Suprapubic skin (tissue), 4 donors: ENCODE measurements at regions not wholly inside any gene's neighbourhood (a gene's known extent, or its start where the extent isn't known, plus 50 kb on each side); places are given as distances from the start of the nearest gene placed in this dataset.

Experiments used
- DNase-seq, 2 donors: peaks; one replicate each; pipeline ENCODE4 v3.0.0-alpha.2; 2019; ENCODE audit warnings: low spot score in 2 of 2
- H3K27ac ChIP-seq: fragments of 200-600 bp; sonication (generic); one replicate; pipeline ENCODE4 v1.5.1; 2019
- H3K27me3 ChIP-seq: fragments of 200-600 bp; sonication (generic); one replicate; pipeline ENCODE4 v1.5.1; 2019
- H3K36me3 ChIP-seq: fragments of 200-600 bp; sonication (generic); one replicate; pipeline ENCODE4 v1.5.1; 2019
- H3K4me1 ChIP-seq: fragments of 200-600 bp; sonication (generic); one replicate; pipeline ENCODE4 v1.5.1; 2019
- H3K4me3 ChIP-seq: fragments of 200-600 bp; sonication (generic); one replicate; pipeline ENCODE4 v1.5.1; 2019; ENCODE audit warnings: mild to moderate bottlenecking
- H3K9me3 ChIP-seq: fragments of 200-600 bp; sonication (generic); one replicate; pipeline ENCODE4 v1.5.1; 2019
- CTCF ChIP-seq, 2 donors: fragments of 200-600 bp in 1 of 2; fragments of 450-650 bp in 1 of 2; sonication (generic) in 1 of 2; IDR thresholded peaks; one replicate each; pipeline ENCODE4 v1.5.1; 2016 to 2019; ENCODE audit warnings: antibody characterized with exemption in 2 of 2, mild to moderate bottlenecking in 1 of 2, moderate library complexity in 1 of 2
- EP300 ChIP-seq: sonication (generic); formaldehyde crosslinking; IDR thresholded peaks from one replicate; pipeline ENCODE4 v1.6.1; 2017; ENCODE audit warnings: antibody characterized with exemption
- POLR2A ChIP-seq, 2 donors: fragments of 450-650 bp; IDR thresholded peaks; one replicate each; pipeline ENCODE4 v1.6.1; 2017; ENCODE audit warnings: antibody characterized with exemption in 2 of 2, mild to moderate bottlenecking in 2 of 2, moderate library complexity in 2 of 2
- POLR2AphosphoS5 ChIP-seq, 3 donors: sonication (generic); formaldehyde crosslinking; IDR thresholded peaks; one replicate each; pipeline ENCODE4 v1.6.1; 2017; ENCODE audit warnings: antibody characterized with exemption in 3 of 3
- WGBS: methylation state at CpG from one replicate; pipeline ENCODE4 v1.1.5; 2018; 5-methylcytosine and 5-hydroxymethylcytosine counted together

- Histone ChIP-seq H3K4me1 (no peaks in the 10 kb centered on the region), H3K4me3 (no peak overlapping the region), H3K27me3 (peaks cover 15% of the 10 kb centered on the region), H3K9me3 (no peaks in the 10 kb centered on the region), H3K27ac (no peak overlapping the region), H3K36me3 (no peaks in the 10 kb centered on the region)
- WGBS: 53% methylated on average over 18 of the region's 21 CpGs
- no peak for TF ChIP-seq POLR2AphosphoS5 (IDR thresholded peaks at IDR 0.05)
- no peak for TF ChIP-seq CTCF (IDR thresholded peaks at IDR 0.05)
- no peak for TF ChIP-seq POLR2A (IDR thresholded peaks at IDR 0.05)
- TF ChIP-seq EP300: no peak
- DNase-seq: no peak
Observed at GRCh38 chr11:119501777-119502405, 78.9 kb upstream of the THY1 start.

GRCh38 chr11:119497717-119498116, 74.7 kb upstream of the THY1 start:
- no peak for DNase-seq
- Histone ChIP-seq H3K36me3 (no peaks in the 10 kb centered on the region), H3K4me3 (no peak overlapping the region), H3K27ac (no peak overlapping the region), H3K27me3 (peaks cover 13% of the 10 kb centered on the region), H3K4me1 (peaks cover 4% of the 10 kb centered on the region), H3K9me3 (no peaks in the 10 kb centered on the region)
- no peak for TF ChIP-seq EP300
- TF ChIP-seq CTCF (IDR thresholded peaks at IDR 0.05): no peak
- no peak for TF ChIP-seq POLR2AphosphoS5 (IDR thresholded peaks at IDR 0.05)
- TF ChIP-seq POLR2A (IDR thresholded peaks at IDR 0.05): no peak
- WGBS: 81% methylated on average over 6 of the region's 8 CpGs

GRCh38 chr11:119496997-119497396, 74.0 kb upstream of the THY1 start:
- WGBS: 64% methylated on average over 2 of the region's 2 CpGs
- no peak for DNase-seq

GRCh38 chr11:119496469-119496868, 73.5 kb upstream of the THY1 start:
- TF ChIP-seq EP300 (no peak), POLR2A (IDR thresholded peaks at IDR 0.05) (no peak), POLR2AphosphoS5 (IDR thresholded peaks at IDR 0.05) (no peak), CTCF (IDR thresholded peaks at IDR 0.05) (no peak)
- Histone ChIP-seq H3K9me3 (no peaks in the 10 kb centered on the region), H3K4me1 (peaks cover 4% of the 10 kb centered on the region), H3K27ac (no peak overlapping the region), H3K4me3 (no peak overlapping the region), H3K36me3 (no peaks in the 10 kb centered on the region), H3K27me3 (peaks cover 9% of the 10 kb centered on the region)
- 59% methylated on average over 9 of the region's 9 CpGs for WGBS
- DNase-seq: no peak

More at GRCh38 chr11:119496997-119497396, 74.0 kb upstream of the THY1 start:
- Histone ChIP-seq H3K36me3 (no peaks in the 10 kb centered on the region), H3K4me1 (peaks cover 4% of the 10 kb centered on the region), H3K4me3 (no peak overlapping the region), H3K27me3 (peaks cover 9% of the 10 kb centered on the region), H3K9me3 (no peaks in the 10 kb centered on the region), H3K27ac (no peak overlapping the region)
- TF ChIP-seq EP300 (no peak), CTCF (IDR thresholded peaks at IDR 0.05) (no peak), POLR2AphosphoS5 (IDR thresholded peaks at IDR 0.05) (no peak), POLR2A (IDR thresholded peaks at IDR 0.05) (no peak)

GRCh38 chr11:119493712-119494111, 70.7 kb upstream of the THY1 start:
- WGBS: 47% methylated on average over 4 of the region's 4 CpGs
- Histone ChIP-seq H3K27me3 (peaks cover 5% of the 10 kb centered on the region), H3K27ac (no peak overlapping the region), H3K4me1 (peaks cover 4% of the 10 kb centered on the region), H3K4me3 (no peak overlapping the region), H3K9me3 (no peaks in the 10 kb centered on the region), H3K36me3 (no peaks in the 10 kb centered on the region)
- TF ChIP-seq POLR2A (IDR thresholded peaks at IDR 0.05) (no peak), EP300 (no peak), POLR2AphosphoS5 (IDR thresholded peaks at IDR 0.05) (no peak), CTCF (IDR thresholded peaks at IDR 0.05) (no peak)
- no peak for DNase-seq
